HepG2 (cell line): ENCODE measurements at regions not wholly inside any gene's neighbourhood (a gene's known extent, or its start where the extent isn't known, plus 50 kb on each side); places are given as distances from the start of the nearest gene placed in this dataset.

Experiments
- ATAC-seq: fragments of 200-7000 bp; cut with Tn5 transposase; 3 replicates; pipeline ENCODE4 v1.9.1; 2020; ENCODE audit warnings: mild to moderate bottlenecking, moderate library complexity
- BruUV-seq: library from RNA; stranded (reverse); fragments of 400-500 nt; replicated peaks from 2 replicates; lab custom pipeline; 2021; lab: Mats Ljungman, UMichigan
- CTCF ChIA-PET: fragments of 300-600 bp; formaldehyde crosslinking; extraction: SDS; loops from one replicate; lab custom pipeline; 2021; ENCODE audit warnings: low total read pairs, inconsistent platforms, low intra/inter-chr PET ratio; lab: Yijun Ruan, JAX
- POLR2A ChIA-PET: fragments of 350-600 bp; sonication (Branson Sonifier 250); formaldehyde crosslinking; loops from one replicate; lab custom pipeline; 2020; ENCODE audit warnings: antibody characterized with exemption, inconsistent platforms; lab: Yijun Ruan, JAX
- DNase-seq: peaks from one replicate; pipeline ENCODE4 v3.0.0-alpha.2; 2015; ENCODE audit warnings: low spot score
- FAIRE-seq: peaks from 3 replicates; lab custom pipeline; 2011; peaks lifted over from hg19 to GRCh38; lab: Jason Lieb, UNC
- H2AFZ ChIP-seq: one replicate; pipeline ENCODE4 v1.6.1; 2011; ENCODE audit warnings: low read length, inconsistent platforms
- H3K27ac ChIP-seq: fragments of 300-600 bp; 3 replicates; pipeline ENCODE4 v1.8.0; 2011; ENCODE audit warnings: mixed run types, mild to moderate bottlenecking, mixed read lengths, low read length, inconsistent platforms; ENCODE audit not compliant: insufficient read depth; ENCODE audit errors: extremely low read length
- H3K27me3 ChIP-seq, 2 experiments: fragments of 200-600 bp in 1 of 2; 2 replicates in 1 of 2; 3 replicates in 1 of 2; pipeline versions ENCODE4 v1.6.0 to v1.8.0; 2011; ENCODE audit warnings: low read length in 2 of 2, mild to moderate bottlenecking in 2 of 2, moderate library complexity in 2 of 2, inconsistent platforms in 1 of 2; ENCODE audit not compliant: insufficient read depth in 2 of 2, control insufficient read depth in 1 of 2
- H3K36me3 ChIP-seq, 2 experiments: fragments of 200-600 bp in 1 of 2; replicated peaks in 1 of 2; 2 replicates in 1 of 2; 3 replicates in 1 of 2; pipeline versions ENCODE4 v1.5.1 to v1.8.0; 2011; ENCODE audit warnings: low read length in 2 of 2, inconsistent platforms in 1 of 2; ENCODE audit not compliant: insufficient read depth in 2 of 2, control insufficient read depth in 1 of 2
- H3K4me1 ChIP-seq: 2 replicates; pipeline ENCODE4 v1.5.1; 2012; ENCODE audit warnings: low read length, inconsistent platforms; ENCODE audit not compliant: insufficient read depth
- H3K4me2 ChIP-seq: 2 replicates; pipeline ENCODE4 v1.6.0; 2011; ENCODE audit warnings: low read depth, low read length, inconsistent platforms
- H3K4me3 ChIP-seq, 3 experiments: fragments of 200-600 bp in 1 of 3; sonication (generic), shearing (Covaris generic) in 1 of 3; replicated peaks in 1 of 3; 2 replicates each; pipeline ENCODE4 v1.5.1; 2011 to 2016; ENCODE audit warnings: low read length in 3 of 3, inconsistent platforms in 2 of 3, low read depth in 2 of 3, mild to moderate bottlenecking in 2 of 3, control low read depth in 1 of 3, mixed read lengths in 1 of 3; ENCODE audit not compliant: insufficient read depth in 1 of 3
- H3K79me2 ChIP-seq: one replicate; pipeline ENCODE4 v1.6.1; 2011; ENCODE audit warnings: low read length, inconsistent platforms; ENCODE audit not compliant: insufficient read depth
- H3K9ac ChIP-seq: 2 replicates; pipeline ENCODE4 v1.6.0; 2011; ENCODE audit warnings: mild to moderate bottlenecking, low read depth, low read length, inconsistent platforms; ENCODE audit not compliant: insufficient read depth
- H3K9me3 ChIP-seq: 2 replicates; pipeline ENCODE4 v1.5.1; 2012; ENCODE audit warnings: mild to moderate bottlenecking, low read length
- H4K20me1 ChIP-seq: 2 replicates; pipeline ENCODE4 v1.6.0; 2011; ENCODE audit warnings: inconsistent platforms, mild to moderate bottlenecking, low read length, moderate library complexity; ENCODE audit not compliant: insufficient read depth
- CSRNP2 ChIP-seq: sonication (generic); formaldehyde crosslinking; conservative IDR thresholded peaks from 2 replicates; pipeline ENCODE4 v1.8.0; 2022; ENCODE audit warnings: low read depth, missing genetic modification reagents
- GATA4 ChIP-seq: sonication (generic); IDR thresholded peaks from 2 replicates; pipeline ENCODE4 v1.6.1; 2016; ENCODE audit warnings: antibody characterized with exemption, low read depth, borderline replicate concordance
- HMG20B ChIP-seq: conservative IDR thresholded peaks from 2 replicates; pipeline ENCODE4 v1.6.1; 2016; ENCODE audit warnings: missing genetic modification reagents, missing compliant biosample characterization
- HOXA7 ChIP-seq: sonication (generic); formaldehyde crosslinking; IDR thresholded peaks from 2 replicates; pipeline ENCODE4 v1.8.1; 2022; ENCODE audit warnings: mild to moderate bottlenecking, missing genetic modification reagents, moderate library complexity
- KDM5B ChIP-seq: sonication (generic); formaldehyde crosslinking; IDR thresholded peaks from 2 replicates; pipeline ENCODE4 v1.4.0; 2020; ENCODE audit warnings: missing genetic modification reagents, mild to moderate bottlenecking, borderline replicate concordance
- MLLT10 ChIP-seq: sonication (generic); formaldehyde crosslinking; IDR thresholded peaks from 2 replicates; pipeline ENCODE4 v1.4.0; 2020; ENCODE audit warnings: missing genetic modification reagents
- SIN3A ChIP-seq: IDR thresholded peaks from 2 replicates; pipeline ENCODE4 v1.6.1; 2011; ENCODE audit warnings: low read depth, mild to moderate bottlenecking, control low read depth, low read length, borderline replicate concordance
- SOX5 ChIP-seq: IDR thresholded peaks from 2 replicates; pipeline ENCODE4 v1.6.1; 2016; ENCODE audit warnings: borderline replicate concordance
- WIZ ChIP-seq: sonication (generic); formaldehyde crosslinking; IDR thresholded peaks from 2 replicates; pipeline ENCODE4 v1.5.1; 2020; ENCODE audit warnings: mild to moderate bottlenecking, missing genetic modification reagents
- ZBTB8A ChIP-seq: sonication (generic); formaldehyde crosslinking; IDR thresholded peaks from 2 replicates; pipeline ENCODE4 v1.4.0; 2020; ENCODE audit warnings: mild to moderate bottlenecking, low read depth, missing genetic modification reagents, borderline replicate concordance
- ZFP36L2 ChIP-seq: sonication (generic); formaldehyde crosslinking; IDR thresholded peaks from 2 replicates; pipeline ENCODE4 v1.4.0; 2020; ENCODE audit warnings: missing genetic modification reagents
- ZNF225 ChIP-seq: sonication (generic); formaldehyde crosslinking; IDR thresholded peaks from 2 replicates; pipeline ENCODE4 v1.4.0; 2020; ENCODE audit warnings: mild to moderate bottlenecking, missing genetic modification reagents
- ZNF230 ChIP-seq: sonication (generic); formaldehyde crosslinking; IDR thresholded peaks from 2 replicates; pipeline ENCODE4 v1.4.0; 2020; ENCODE audit warnings: mild to moderate bottlenecking, missing genetic modification reagents
- ZNF335 ChIP-seq: sonication (generic); formaldehyde crosslinking; IDR thresholded peaks from 2 replicates; pipeline ENCODE4 v1.4.0; 2020; ENCODE audit warnings: missing genetic modification reagents
- ZNF407 ChIP-seq: sonication (generic); formaldehyde crosslinking; IDR thresholded peaks from one replicate; pipeline ENCODE4 v1.5.1; 2020; ENCODE audit warnings: mild to moderate bottlenecking, missing genetic modification reagents; ENCODE audit errors: not compliant biosample characterization
- ZNF644 ChIP-seq: IDR thresholded peaks from 2 replicates; pipeline ENCODE4 v1.6.1; 2016; ENCODE audit warnings: low read depth
- ZNF713 ChIP-seq: sonication (generic); formaldehyde crosslinking; IDR thresholded peaks from 2 replicates; pipeline ENCODE4 v1.4.0; 2020; ENCODE audit warnings: mild to moderate bottlenecking, missing genetic modification reagents
- WGBS: methylation state at CpG from one replicate; pipeline ENCODE4 v1.1.6; 2017; ENCODE audit warnings: low lambda C conversion rate; 5-methylcytosine and 5-hydroxymethylcytosine counted together
- in situ Hi-C: cut with HindIII; loops from 2 replicates; pipeline ENCODE4 v1.10.0; 2017; ENCODE audit warnings: low pct_unique_long_range_greater_than_20kb; ENCODE audit not compliant: extremely low pct_ligation_motif_present
- intact Hi-C: fragments of 100-400 bp; cut with micrococcal nuclease; formaldehyde crosslinking; loops from one replicate; pipeline ENCODE4 v1.10.0; 2022; ENCODE audit not compliant: unreplicated experiment

- no peak for TF ChIP-seq SIN3A
- no peak for TF ChIP-seq WIZ
- no peak for TF ChIP-seq ZNF225
- TF ChIP-seq ZFP36L2 (CRISPR knock-in tag) = no peak
- no peak for TF ChIP-seq CSRNP2 (CRISPR knock-in tag)
- no peak for TF ChIP-seq ZNF713 (CRISPR knock-in tag)
- no peak for TF ChIP-seq KDM5B (CRISPR knock-in tag)
- TF ChIP-seq, all 625 proteins: peak for 0
These were observed 60.3 kb upstream of the ZC3HAV1 start (continued) for GRCh38 chr7:139169816-139170215.

- no peak overlapping the region for H3K27ac ChIP-seq
- no peak overlapping the region for H2AFZ ChIP-seq
- H3K79me2 ChIP-seq = no peaks in the 10 kb centered on the region
- POLR2A ChIA-PET = no interaction called here
- no peak for FAIRE-seq
- no peak overlapping the region for H3K4me3 ChIP-seq
- in situ Hi-C loops (no loop called here), intact Hi-C loops (no loop called here)
- no peaks in the 10 kb centered on the region for H3K27me3 ChIP-seq
- no peak overlapping the region for H3K4me2 ChIP-seq
- no TSS peak for BruUV-seq
- no peak for DNase-seq
- CTCF ChIA-PET = no interaction called here
- no peaks in the 10 kb centered on the region for H4K20me1 ChIP-seq
- no peak for ATAC-seq
- no peaks in the 10 kb centered on the region for H3K9me3 ChIP-seq
- H3K9ac ChIP-seq = no peak overlapping the region
- no peaks in the 10 kb centered on the region for H3K4me1 ChIP-seq
- H3K36me3 ChIP-seq = no peaks in the 10 kb centered on the region
- WGBS = 76% methylated on average over 5 of the region's 7 CpGs
- TF ChIP-seq ZNF230 (CRISPR knock-in tag) = no peak
- TF ChIP-seq GATA4 = no peak
- no peak for TF ChIP-seq HMG20B (CRISPR knock-in tag)
- no peak for TF ChIP-seq ZBTB8A (CRISPR knock-in tag)
- TF ChIP-seq SOX5 (CRISPR knock-in tag) = no peak
- no peak for TF ChIP-seq ZNF407 (CRISPR knock-in tag)
- TF ChIP-seq MLLT10 (CRISPR knock-in tag) = no peak
- no peak for TF ChIP-seq ZNF335 (CRISPR knock-in tag)
- TF ChIP-seq ZNF644 (CRISPR knock-in tag) = no peak
- no peak for TF ChIP-seq HOXA7 (CRISPR knock-in tag)
These were observed 58.3 kb upstream of the UBN2 start for GRCh38 chr7:139172775-139173174.
